ENCODE measurements at regions not wholly inside any gene's neighbourhood (a gene's known extent, or its start where the extent isn't known, plus 50 kb on each side); places are given as distances from the start of the nearest gene placed in this dataset.

GRCh38 chr12:75722714-75723200 is 211.3 kb upstream of the KRR1 start (continued):
- no peak for TF ChIP-seq MYNN (IDR thresholded peaks at IDR 0.05)
- no peak for TF ChIP-seq MYNN (CRISPR knock-in tag; IDR thresholded peaks at IDR 0.05)
- no peak for TF ChIP-seq SP2 (IDR thresholded peaks at IDR 0.05; ENCODE audit: extremely low read depth, low read depth, low read length, poor library complexity, severe bottlenecking)
- no peak for TF ChIP-seq PPARD (CRISPR knock-in tag; IDR thresholded peaks at IDR 0.05)
- no peak for TF ChIP-seq FUS (optimal IDR thresholded peaks at IDR 0.05; ENCODE audit: low read depth, low read length)
- TF ChIP-seq ZNF146 (CRISPR knock-in tag; IDR thresholded peaks at IDR 0.05; ENCODE audit: unreplicated experiment), result no peak
- TF ChIP-seq ZNF232 (CRISPR knock-in tag; IDR thresholded peaks at IDR 0.05), result no peak
- no peak for TF ChIP-seq BCL6 (CRISPR knock-in tag; IDR thresholded peaks at IDR 0.05)
- TF ChIP-seq SLC30A9 (CRISPR knock-in tag; IDR thresholded peaks at IDR 0.05), result no peak
- TF ChIP-seq ZNF75A (CRISPR knock-in tag; IDR thresholded peaks at IDR 0.05), result peak; percentile 11; the same call in 1 of the 2 replicates
- no peak for TF ChIP-seq ZC3H8 (IDR thresholded peaks at IDR 0.05)
- peak; percentile 94 for TF ChIP-seq ZNF395 (CRISPR knock-in tag; IDR thresholded peaks at IDR 0.05)
- no peak for TF ChIP-seq CREBBP (IDR thresholded peaks at IDR 0.05; ENCODE audit: low read depth, low read length)
- no peak for TF ChIP-seq ZEB2 (IDR thresholded peaks at IDR 0.05)
- TF ChIP-seq, protein P1, sequence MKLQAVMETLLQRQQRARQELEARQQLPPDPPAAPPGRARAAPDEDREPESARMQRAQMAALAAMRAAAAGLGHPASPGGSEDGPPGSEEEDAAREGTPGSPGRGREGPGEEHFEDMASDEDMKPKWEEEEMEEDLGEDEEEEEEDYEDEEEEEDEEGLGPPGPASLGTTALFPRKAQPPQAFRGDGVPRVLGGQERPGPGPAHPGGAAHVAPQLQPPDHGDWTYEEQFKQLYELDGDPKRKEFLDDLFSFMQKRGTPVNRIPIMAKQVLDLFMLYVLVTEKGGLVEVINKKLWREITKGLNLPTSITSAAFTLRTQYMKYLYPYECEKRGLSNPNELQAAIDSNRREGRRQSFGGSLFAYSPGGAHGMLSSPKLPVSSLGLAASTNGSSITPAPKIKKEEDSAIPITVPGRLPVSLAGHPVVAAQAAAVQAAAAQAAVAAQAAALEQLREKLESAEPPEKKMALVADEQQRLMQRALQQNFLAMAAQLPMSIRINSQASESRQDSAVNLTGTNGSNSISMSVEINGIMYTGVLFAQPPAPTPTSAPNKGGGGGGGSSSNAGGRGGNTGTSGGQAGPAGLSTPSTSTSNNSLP (IDR thresholded peaks at IDR 0.05; ENCODE audit: borderline replicate concordance, low read depth, low read length), result no peak
- TF ChIP-seq ZNF445 (CRISPR knock-in tag; IDR thresholded peaks at IDR 0.05; ENCODE audit: low read depth), result no peak
- no peak for TF ChIP-seq HMGN3 (IDR thresholded peaks at IDR 0.05; ENCODE audit: borderline replicate concordance, extremely low read depth, insufficient read length, low read depth, low read length)
- no peak; the same call in 1 of the 2 replicates for TF ChIP-seq IRF9 (tag; IDR thresholded peaks at IDR 0.05)
- TF ChIP-seq SOX6 (IDR thresholded peaks at IDR 0.05), result peak; percentile 92
- TF ChIP-seq MNT (conservative IDR thresholded peaks at IDR 0.05), result peak; percentile 46 to 74; a peak in 3 of 4 replicates
- peak; percentile 57; the same call in 1 of the 2 replicates for TF ChIP-seq SMARCA4 (IDR thresholded peaks at IDR 0.05)
- peak; percentile 99 for TF ChIP-seq FOSL1 (tag; conservative IDR thresholded peaks at IDR 0.05)
- no peak for TF ChIP-seq TGIF2 (CRISPR knock-in tag; IDR thresholded peaks at IDR 0.05)
